B cell (primary cell): ENCODE measurements at regions not wholly inside any gene's neighbourhood (a gene's known extent, or its start where the extent isn't known, plus 50 kb on each side); places are given as distances from the start of the nearest gene placed in this dataset.

ENCODE experiments used
- ATAC-seq: fragments of 200-7000 bp; cut with Tn5 transposase; one replicate; pipeline ENCODE4 v1.10.0; 2021; ENCODE audit warnings: low read depth, mild to moderate bottlenecking, moderate number of reproducible peaks, moderate library complexity
- CTCF ChIA-PET: fragments of 350-600 bp; sonication (Branson Sonifier 250); formaldehyde crosslinking; loops from one replicate; lab custom pipeline; 2021; ENCODE audit warnings: antibody characterized with exemption, inconsistent platforms; lab: Charles Lee
- POLR2A ChIA-PET: fragments of 350-600 bp; sonication (Branson Sonifier 250); formaldehyde crosslinking; loops from one replicate; lab custom pipeline; 2021; ENCODE audit warnings: antibody characterized with exemption; lab: Charles Lee
- DNase-seq: peaks from one replicate; pipeline ENCODE4 v3.0.0; 2013
- H2AFZ ChIP-seq: 2 replicates; pipeline ENCODE4 v1.6.1; 2012; ENCODE audit warnings: mild to moderate bottlenecking, low read depth, low read length; ENCODE audit not compliant: insufficient read depth, poor library complexity, severe bottlenecking
- H3K27ac ChIP-seq, 2 donors: 1 replicate in 1 of 2; 2 replicates in 1 of 2; pipeline ENCODE4 v1.5.1; 2012 to 2013; ENCODE audit warnings: low read length in 2 of 2, mild to moderate bottlenecking in 2 of 2, moderate library complexity in 1 of 2
- H3K27me3 ChIP-seq, 4 experiments: fragments of 200-600 bp in 1 of 4; sonication (generic) in 1 of 4; replicated peaks in 1 of 4; 1 replicate in 2 of 4; 2 replicates in 2 of 4; pipeline versions ENCODE4 v1.6.1 to v1.7.0; 2013 to 2016; ENCODE audit warnings: low read length in 3 of 4, mild to moderate bottlenecking in 2 of 4, mixed read lengths in 1 of 4, moderate library complexity in 1 of 4; ENCODE audit not compliant: insufficient read depth in 4 of 4, control insufficient read depth in 3 of 4; ENCODE audit errors: control extremely low read depth in 1 of 4
- H3K36me3 ChIP-seq, 2 experiments: replicated peaks in 1 of 2; 1 replicate in 1 of 2; 2 replicates in 1 of 2; pipeline versions ENCODE4 v1.6.1 to v1.7.1; 2013; ENCODE audit warnings: low read length in 1 of 2; ENCODE audit not compliant: insufficient read depth in 2 of 2, control insufficient read depth in 1 of 2; ENCODE audit errors: control extremely low read depth in 1 of 2, extremely low read depth in 1 of 2
- H3K4me1 ChIP-seq, 2 donors: fragments of 200-600 bp in 1 of 2; sonication (generic) in 1 of 2; 1 replicate in 1 of 2; 2 replicates in 1 of 2; pipeline versions ENCODE4 v1.5.1 to v1.6.1; 2013 to 2017; ENCODE audit warnings: low read length in 2 of 2; ENCODE audit not compliant: control insufficient read depth in 2 of 2, insufficient read depth in 2 of 2
- H3K4me2 ChIP-seq: replicated peaks from 2 replicates; pipeline ENCODE3; 2012; ENCODE audit warnings: mild to moderate bottlenecking, low read depth, low read length; ENCODE audit not compliant: poor library complexity, severe bottlenecking
- H3K4me3 ChIP-seq, 5 experiments: fragments of 200-600 bp in 1 of 5; sonication (generic) in 1 of 5; 1 replicate in 3 of 5; 2 replicates in 2 of 5; pipeline versions ENCODE4 v1.5.1 to v1.7.0; 2011 to 2016; ENCODE audit warnings: low read length in 4 of 5, mild to moderate bottlenecking in 4 of 5, low read depth in 2 of 5, control low read depth in 1 of 5, moderate library complexity in 1 of 5; ENCODE audit not compliant: insufficient read depth in 1 of 5; ENCODE audit errors: control extremely low read depth in 1 of 5, extremely low read depth in 1 of 5
- H3K79me2 ChIP-seq: fragments of 200-600 bp; sonication (generic); one replicate; pipeline ENCODE4 v1.6.0; 2016; ENCODE audit warnings: low read length; ENCODE audit not compliant: control insufficient read depth, insufficient read depth
- H3K9ac ChIP-seq: fragments of 200-600 bp; sonication (generic); 2 replicates; pipeline ENCODE4 v1.6.1; 2017; ENCODE audit warnings: mild to moderate bottlenecking, low read length, moderate library complexity
- H3K9me3 ChIP-seq, 3 donors: one replicate each; pipeline versions ENCODE4 v1.6.1 to v1.7.1; 2013; ENCODE audit warnings: low read length in 2 of 3; ENCODE audit not compliant: control insufficient read depth in 2 of 3, insufficient read depth in 1 of 3; ENCODE audit errors: control extremely low read depth in 1 of 3
- H4K20me1 ChIP-seq: 2 replicates; pipeline ENCODE4 v1.6.0; 2012; ENCODE audit warnings: mild to moderate bottlenecking, low read length; ENCODE audit not compliant: insufficient read depth, control insufficient read depth, poor library complexity, severe bottlenecking
- H3K27ac Mint-ChIP-seq: one replicate; pipeline ENCODE4 v1.8.0; 2021; ENCODE audit warnings: mixed read lengths
- H3K27me3 Mint-ChIP-seq: one replicate; pipeline ENCODE4 v1.8.0; 2021; ENCODE audit warnings: mixed read lengths
- H3K4me1 Mint-ChIP-seq: one replicate; pipeline ENCODE4 v1.8.0; 2021; ENCODE audit warnings: mixed read lengths
- H3K4me3 Mint-ChIP-seq: one replicate; pipeline ENCODE4 v1.8.0; 2021; ENCODE audit warnings: mixed read lengths
- H3K9me3 Mint-ChIP-seq: one replicate; pipeline ENCODE4 v1.8.0; 2022; ENCODE audit warnings: mixed read lengths; ENCODE audit not compliant: insufficient read depth
- EZH2 ChIP-seq: IDR thresholded peaks from 2 replicates; pipeline ENCODE4 v1.6.1; 2012; ENCODE audit warnings: borderline replicate concordance, low read depth, mild to moderate bottlenecking, moderate library complexity, low read length; ENCODE audit not compliant: insufficient read depth, poor library complexity, severe bottlenecking
- WGBS: methylation state at CpG from one replicate; pipeline ENCODE4 v1.1.5; 2013; ENCODE audit warnings: missing lambda C conversion rate; ENCODE audit not compliant: insufficient coverage; 5-methylcytosine and 5-hydroxymethylcytosine counted together
- intact Hi-C: fragments of 100-400 bp; cut with micrococcal nuclease; formaldehyde crosslinking; loops from one replicate; pipeline ENCODE4 v1.10.0; 2022
- TF ChIP-seq, protein P1 (sequence below): fragments of 200-600 bp; IDR thresholded peaks from one replicate; pipeline ENCODE4 v1.8.0; 2022; ENCODE audit warnings: antibody characterized with exemption, mild to moderate bottlenecking

DNA sequence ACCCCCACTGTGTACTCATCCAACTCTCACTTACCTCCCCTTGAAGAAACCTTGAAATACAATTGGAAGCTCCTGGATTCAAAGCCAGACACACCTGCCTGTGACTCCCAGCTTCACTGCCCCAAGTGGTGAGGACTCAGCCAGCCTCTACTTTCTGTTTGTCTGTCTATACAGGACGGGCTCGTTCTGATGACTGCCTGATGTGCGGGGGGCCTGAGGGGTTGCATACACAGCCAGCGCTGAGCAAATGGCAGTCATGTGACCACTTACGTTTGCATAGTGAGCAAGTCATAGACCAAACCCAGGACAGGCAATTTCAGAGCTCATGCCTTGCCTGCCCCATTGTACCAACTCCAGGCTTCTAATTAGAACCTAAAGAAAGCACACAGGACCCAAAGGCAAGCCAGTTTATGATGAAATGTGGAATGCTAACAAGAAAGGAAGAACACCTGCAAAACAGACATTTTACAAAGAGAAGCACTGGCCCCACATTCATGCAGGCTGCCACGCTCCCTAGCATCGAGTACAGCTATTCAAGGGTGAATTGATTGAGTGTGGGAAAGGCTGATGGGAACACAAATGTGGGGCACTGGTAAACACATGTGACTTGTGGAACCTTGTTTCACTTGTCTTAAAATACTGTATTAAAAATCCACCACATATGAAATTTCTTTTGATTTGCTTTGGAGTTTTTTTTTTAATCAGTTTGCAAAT lies 137.8 kb downstream of the LNPK start:
- Mint-ChIP-seq H3K4me3 (no peak overlapping the region), H3K27ac (no peak overlapping the region), H3K9me3 (no peaks in the 10 kb centered on the region), H3K27me3 (peaks cover 15% of the 10 kb centered on the region), H3K4me1 (no peaks in the 10 kb centered on the region)
- H3K4me3 ChIP-seq, result no peak overlapping the region
- H3K79me2 ChIP-seq, result no peaks in the 10 kb centered on the region
- intact Hi-C loops, result no loop called here
- H2AFZ ChIP-seq, result no peak overlapping the region
- H3K27me3 ChIP-seq, result no peaks in the 10 kb centered on the region
- H3K27ac ChIP-seq, result no peak overlapping the region
- H4K20me1 ChIP-seq, result no peaks in the 10 kb centered on the region
- ChIA-PET POLR2A (no interaction called here), CTCF (no interaction called here)
- ATAC-seq, result no peak
- 85% methylated on average over 5 of the region's 7 CpGs for WGBS
- no peaks in the 10 kb centered on the region for H3K4me1 ChIP-seq
- DNase-seq, result no peak
- no peak overlapping the region for H3K4me2 ChIP-seq
- no peaks in the 10 kb centered on the region for H3K9me3 ChIP-seq
- H3K36me3 ChIP-seq, result no peaks in the 10 kb centered on the region
- no peak overlapping the region for H3K9ac ChIP-seq
- no peak for TF ChIP-seq EZH2
- TF ChIP-seq, protein P1, sequence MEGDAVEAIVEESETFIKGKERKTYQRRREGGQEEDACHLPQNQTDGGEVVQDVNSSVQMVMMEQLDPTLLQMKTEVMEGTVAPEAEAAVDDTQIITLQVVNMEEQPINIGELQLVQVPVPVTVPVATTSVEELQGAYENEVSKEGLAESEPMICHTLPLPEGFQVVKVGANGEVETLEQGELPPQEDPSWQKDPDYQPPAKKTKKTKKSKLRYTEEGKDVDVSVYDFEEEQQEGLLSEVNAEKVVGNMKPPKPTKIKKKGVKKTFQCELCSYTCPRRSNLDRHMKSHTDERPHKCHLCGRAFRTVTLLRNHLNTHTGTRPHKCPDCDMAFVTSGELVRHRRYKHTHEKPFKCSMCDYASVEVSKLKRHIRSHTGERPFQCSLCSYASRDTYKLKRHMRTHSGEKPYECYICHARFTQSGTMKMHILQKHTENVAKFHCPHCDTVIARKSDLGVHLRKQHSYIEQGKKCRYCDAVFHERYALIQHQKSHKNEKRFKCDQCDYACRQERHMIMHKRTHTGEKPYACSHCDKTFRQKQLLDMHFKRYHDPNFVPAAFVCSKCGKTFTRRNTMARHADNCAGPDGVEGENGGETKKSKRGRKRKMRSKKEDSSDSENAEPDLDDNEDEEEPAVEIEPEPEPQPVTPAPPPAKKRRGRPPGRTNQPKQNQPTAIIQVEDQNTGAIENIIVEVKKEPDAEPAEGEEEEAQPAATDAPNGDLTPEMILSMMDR, result no peak

DNA sequence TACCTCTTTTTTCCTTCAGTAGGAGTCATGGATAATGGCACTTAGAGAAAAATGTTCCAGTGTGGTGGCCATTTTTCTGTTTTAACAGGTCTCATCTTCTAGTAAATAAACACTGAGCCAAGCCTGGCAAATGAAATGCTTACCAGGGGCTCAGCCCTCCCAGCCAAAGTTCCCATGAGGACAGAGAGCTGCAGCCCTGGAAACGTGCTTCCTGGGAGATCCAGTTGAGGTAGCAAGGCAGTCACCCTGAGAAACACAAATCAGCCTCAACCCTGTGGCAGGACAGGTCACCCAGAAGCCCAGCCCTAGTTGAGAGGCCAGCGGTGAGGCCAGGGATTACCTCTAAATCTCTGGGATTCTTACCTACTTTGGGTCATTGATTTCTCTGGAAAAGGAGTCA lies 140.1 kb downstream of the LNPK start:
- POLR2A ChIA-PET, result no interaction called here

More for the DNA sequence above, 140.1 kb downstream of the LNPK start:
- no peaks in the 10 kb centered on the region for H3K4me1 ChIP-seq
- no peak for DNase-seq
- Mint-ChIP-seq H3K27me3 (peaks cover 8% of the 10 kb centered on the region), H3K9me3 (peaks cover 3% of the 10 kb centered on the region), H3K27ac (no peak overlapping the region), H3K4me1 (no peaks in the 10 kb centered on the region), H3K4me3 (no peak overlapping the region)
- no peaks in the 10 kb centered on the region for H3K27me3 ChIP-seq
- H3K79me2 ChIP-seq, result no peaks in the 10 kb centered on the region
- ATAC-seq, result no peak
- H3K9me3 ChIP-seq, result no peaks in the 10 kb centered on the region
- H3K4me3 ChIP-seq, result no peak overlapping the region
- no peak overlapping the region for H3K27ac ChIP-seq
- H3K4me2 ChIP-seq, result no peak overlapping the region
- H3K9ac ChIP-seq, result no peak overlapping the region
- WGBS, result 72% methylated on average over 2 of the region's 2 CpGs
- CTCF ChIA-PET, result no interaction called here
- no peaks in the 10 kb centered on the region for H3K36me3 ChIP-seq
- intact Hi-C loops, result no loop called here
- no peaks in the 10 kb centered on the region for H4K20me1 ChIP-seq
- no peak overlapping the region for H2AFZ ChIP-seq
- TF ChIP-seq EZH2, result no peak
- TF ChIP-seq, protein P1, result no peak
